Sciatic nerve (tissue), 2 donors: ENCODE measurements at regions not wholly inside any gene's neighbourhood (a gene's known extent, or its start where the extent isn't known, plus 50 kb on each side); places are given as distances from the start of the nearest gene placed in this dataset.
"Not testable (repeated sequence)": the region's sequence is repeated elsewhere in the genome, so short reads cannot be mapped to it uniquely, and the experiment has no call there.

Experiments
- ATAC-seq: fragments of 200-7000 bp; cut with Tn5 transposase; one replicate; pipeline ENCODE4 v1.9.1; 2020; ENCODE audit warnings: mild to moderate bottlenecking, moderate library complexity
- DNase-seq: peaks from one replicate; pipeline ENCODE4 v3.0.0-alpha.2; 2020; ENCODE audit warnings: low spot score
- intact Hi-C: fragments of 100-400 bp; cut with DNase I; formaldehyde crosslinking; loops from one replicate; pipeline ENCODE4 v1.14.2; 2022
- donor health status: DM: no; HTN: no; CAD: no.
- donor health status: DM: no; HTN: no; CAD: no.

- DNase-seq, result no peak
- no peak for ATAC-seq
- intact Hi-C loops, result no loop called here
These were observed 78.3 kb upstream of the ANKRD55 start for GRCh38 chr5:56311306-56311905.

- DNase-seq, result no peak
- ATAC-seq, result no peak
- intact Hi-C loops, result no loop called here
These were observed 77.6 kb upstream of the ANKRD55 start for GRCh38 chr5:56310711-56311204.

- intact Hi-C loops, result no loop called here
- DNase-seq (no peak), ATAC-seq (no peak)
These were observed 76.2 kb upstream of the ANKRD55 start for GRCh38 chr5:56309262-56309826.

GRCh38 chr5:56307714-56308333 is 74.7 kb upstream of the ANKRD55 start:
- no peak for DNase-seq
- no peak for ATAC-seq
- intact Hi-C loops, result no loop called here

GRCh38 chr5:56306433-56307150 is 73.5 kb upstream of the ANKRD55 start:
- ATAC-seq, result no peak
- DNase-seq, result no peak
- intact Hi-C loops, result no loop called here

GRCh38 chr5:56305001-56305950 is 72.1 kb upstream of the ANKRD55 start:
- DNase-seq, result no peak
- intact Hi-C loops, result no loop called here
- no peak for ATAC-seq

GRCh38 chr5:56303511-56303910 is 70.4 kb upstream of the ANKRD55 start:
- no peak for DNase-seq
- intact Hi-C loops, result no loop called here
- ATAC-seq, result no peak

GRCh38 chr5:56302027-56302426 is 68.9 kb upstream of the ANKRD55 start:
- DNase-seq (no peak), ATAC-seq (no peak)
- intact Hi-C loops, result no loop called here

GRCh38 chr5:56301069-56301468 is 67.9 kb upstream of the ANKRD55 start:
- intact Hi-C loops, result no loop called here
- DNase-seq (no peak), ATAC-seq (no peak)

GRCh38 chr5:56299212-56299611 is 66.1 kb upstream of the ANKRD55 start:
- peak; percentile 51 for ATAC-seq
- intact Hi-C loops, result no loop called here
- no peak for DNase-seq

- ATAC-seq (peak; percentile 83), DNase-seq (no peak)
- intact Hi-C loops, result no loop called here
These were observed 65.4 kb upstream of the ANKRD55 start for GRCh38 chr5:56298336-56299090.

- ATAC-seq (no peak), DNase-seq (no peak)
- intact Hi-C loops, result no loop called here
These were observed 64.7 kb upstream of the ANKRD55 start for GRCh38 chr5:56297851-56298250.

GRCh38 chr5:56295311-56295710 is 62.2 kb upstream of the ANKRD55 start:
- intact Hi-C loops, ATAC-seq, DNase-seq: not testable (repeated sequence)

GRCh38 chr5:56294354-56294753 is 61.2 kb upstream of the ANKRD55 start:
- no peak for ATAC-seq
- intact Hi-C loops, result no loop called here
- no peak for DNase-seq

GRCh38 chr5:56292874-56293273 is 59.7 kb upstream of the ANKRD55 start:
- DNase-seq, intact Hi-C loops, ATAC-seq: not testable (repeated sequence)

- DNase-seq (no peak), ATAC-seq (no peak)
- intact Hi-C loops, result no loop called here
These were observed 58.7 kb upstream of the ANKRD55 start for GRCh38 chr5:56291661-56292374.

GRCh38 chr5:56291079-56291643 is 58.0 kb upstream of the ANKRD55 start:
- intact Hi-C loops, result no loop called here
- DNase-seq (no peak), ATAC-seq (no peak)
